ENCODE measurements at regions not wholly inside any gene's neighbourhood (a gene's known extent, or its start where the extent isn't known, plus 50 kb on each side); places are given as distances from the start of the nearest gene placed in this dataset.
"Not testable (repeated sequence)": the region's sequence is repeated elsewhere in the genome, so short reads cannot be mapped to it uniquely, and the experiment has no call there.

DNA sequence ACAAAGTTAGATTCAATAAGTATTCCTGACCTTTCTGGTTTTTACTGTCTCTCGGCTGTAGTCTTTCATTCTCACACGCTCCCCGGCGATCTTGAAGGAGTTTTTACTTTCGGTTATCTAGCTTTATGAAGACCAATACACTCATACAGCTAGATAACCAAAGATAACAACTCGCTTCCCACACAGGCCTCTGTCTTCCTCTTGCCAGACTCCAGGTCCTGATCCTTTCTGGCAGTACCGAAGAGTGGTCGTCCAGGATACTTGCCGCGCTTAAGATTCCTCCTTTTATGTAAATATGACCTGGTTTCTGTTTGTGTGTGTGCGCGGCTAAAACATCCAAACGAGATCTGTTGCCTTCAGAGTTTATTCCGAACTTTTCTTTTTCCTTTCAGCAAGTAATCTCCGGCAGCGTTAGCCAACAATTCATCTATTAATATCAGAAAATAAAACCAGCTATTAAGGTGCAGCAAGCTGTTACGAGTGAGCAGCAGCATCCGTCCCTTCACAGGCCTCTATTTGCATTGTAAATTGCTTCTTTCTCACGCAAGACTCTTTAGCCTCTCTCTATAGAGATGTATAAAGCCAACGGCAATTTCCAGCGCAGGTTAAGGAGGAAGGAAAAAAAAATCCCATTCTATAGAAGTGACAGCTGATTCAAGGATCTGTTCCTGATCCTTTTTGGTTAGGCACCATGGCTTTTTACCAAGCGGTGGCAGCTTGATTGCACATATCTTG, 216.1 kb downstream of the MEF2C start:
- DNase-seq (ENCODE audit: low spot score) = no peak

DNA sequence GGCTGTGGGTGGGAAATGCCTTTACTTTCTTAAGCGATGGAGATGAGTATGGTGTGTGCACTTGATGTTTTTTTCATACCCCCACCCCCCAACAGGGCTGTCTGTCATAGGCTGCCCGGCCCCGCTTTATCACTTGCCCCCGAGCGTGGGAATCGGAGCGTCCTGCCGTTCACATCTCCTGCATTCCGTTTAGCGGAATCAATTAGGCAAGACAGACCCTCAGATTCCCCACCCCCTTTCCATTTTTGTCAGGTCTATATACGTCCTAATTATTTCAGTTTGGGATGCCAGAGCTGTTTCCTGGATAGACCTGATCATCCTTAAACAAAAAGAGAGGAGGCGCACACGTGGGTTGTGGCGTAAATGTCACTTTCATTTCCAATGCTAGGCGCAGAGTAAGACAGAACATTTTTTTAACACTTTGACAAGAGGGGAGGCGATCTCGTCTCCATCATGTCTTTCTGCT, 217.2 kb downstream of the MEF2C start:
- DNase-seq (ENCODE audit: low spot score) = no peak

DNA sequence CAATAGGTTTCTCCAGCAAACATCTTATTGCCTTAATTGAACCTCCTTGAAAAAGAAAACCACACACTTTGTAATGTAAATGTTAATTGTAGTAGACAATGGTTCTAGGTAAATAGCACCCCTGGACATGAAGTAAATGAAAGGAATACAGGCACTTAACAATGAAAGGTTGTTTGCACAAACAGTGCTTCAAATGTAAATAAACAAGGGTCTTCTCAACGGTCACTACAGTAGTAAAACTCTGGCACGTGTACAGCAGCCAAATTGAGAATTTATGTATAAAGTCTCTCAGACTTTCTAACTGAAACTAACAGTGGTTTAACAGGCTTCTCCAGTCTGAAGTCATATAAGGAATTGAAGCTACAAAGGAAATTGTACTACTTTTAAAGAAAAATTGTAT, 218.3 kb downstream of the MEF2C start:
- DNase-seq (ENCODE audit: low spot score) = no peak

DNA sequence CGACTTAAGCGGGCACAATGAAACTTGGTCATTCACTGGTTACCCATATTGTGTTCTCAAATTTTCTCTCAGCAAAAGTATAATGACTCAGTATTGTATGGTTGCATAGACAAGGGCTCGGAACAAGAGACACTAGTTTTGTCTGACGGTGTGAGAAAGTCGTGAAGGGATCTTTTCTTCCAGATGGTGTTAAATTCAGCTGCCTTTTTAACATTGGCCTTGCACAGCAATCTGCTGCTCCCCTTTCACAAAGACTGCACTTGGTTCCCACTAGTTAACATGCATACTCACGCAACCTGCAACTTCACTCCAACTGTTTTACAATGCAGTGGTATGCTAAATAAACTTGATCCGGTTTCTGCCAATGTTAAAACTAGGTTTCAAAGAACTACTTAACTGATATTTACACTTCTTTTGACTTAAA, 219.2 kb downstream of the MEF2C start:
- DNase-seq (ENCODE audit: low spot score) = no peak

DNA sequence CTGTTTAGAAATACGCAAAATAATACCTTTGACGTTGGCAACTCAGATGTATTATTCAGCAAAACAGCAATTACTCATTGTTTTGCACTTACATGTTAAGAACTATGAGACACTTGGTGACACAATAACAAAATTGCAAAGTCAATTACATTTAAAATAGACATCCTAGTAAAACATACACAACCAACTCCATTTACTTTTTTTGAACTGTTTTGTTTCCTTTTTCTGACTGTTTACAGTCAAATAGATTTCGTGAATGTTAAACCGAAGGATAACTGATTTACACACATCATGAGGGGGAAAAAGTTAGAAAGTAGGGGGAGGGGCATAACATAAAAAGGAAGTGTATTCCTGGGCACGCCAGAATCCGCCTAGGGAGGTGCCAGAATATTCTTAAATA, 220.1 kb downstream of the MEF2C start:
- DNase-seq (ENCODE audit: low spot score) = no peak

DNA sequence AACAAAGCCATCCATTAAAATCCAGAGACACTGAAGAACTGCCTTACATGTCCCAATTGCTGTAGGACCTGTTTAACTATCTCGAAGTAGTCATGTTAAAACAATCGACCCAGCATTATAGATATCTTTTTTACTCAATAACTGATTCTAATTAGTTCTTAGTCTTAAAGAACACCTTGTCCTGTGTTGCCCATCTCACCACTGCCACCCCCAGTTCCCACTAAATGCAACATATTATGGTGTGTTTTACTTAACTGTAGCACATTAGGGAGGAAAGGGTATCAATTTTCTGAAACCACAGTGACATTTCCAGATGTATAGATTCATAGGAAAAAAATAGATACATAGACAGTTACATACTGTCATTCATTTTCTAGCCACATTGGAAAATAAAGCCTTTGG, 221.2 kb downstream of the MEF2C start:
- no peak for DNase-seq (ENCODE audit: low spot score)

DNA sequence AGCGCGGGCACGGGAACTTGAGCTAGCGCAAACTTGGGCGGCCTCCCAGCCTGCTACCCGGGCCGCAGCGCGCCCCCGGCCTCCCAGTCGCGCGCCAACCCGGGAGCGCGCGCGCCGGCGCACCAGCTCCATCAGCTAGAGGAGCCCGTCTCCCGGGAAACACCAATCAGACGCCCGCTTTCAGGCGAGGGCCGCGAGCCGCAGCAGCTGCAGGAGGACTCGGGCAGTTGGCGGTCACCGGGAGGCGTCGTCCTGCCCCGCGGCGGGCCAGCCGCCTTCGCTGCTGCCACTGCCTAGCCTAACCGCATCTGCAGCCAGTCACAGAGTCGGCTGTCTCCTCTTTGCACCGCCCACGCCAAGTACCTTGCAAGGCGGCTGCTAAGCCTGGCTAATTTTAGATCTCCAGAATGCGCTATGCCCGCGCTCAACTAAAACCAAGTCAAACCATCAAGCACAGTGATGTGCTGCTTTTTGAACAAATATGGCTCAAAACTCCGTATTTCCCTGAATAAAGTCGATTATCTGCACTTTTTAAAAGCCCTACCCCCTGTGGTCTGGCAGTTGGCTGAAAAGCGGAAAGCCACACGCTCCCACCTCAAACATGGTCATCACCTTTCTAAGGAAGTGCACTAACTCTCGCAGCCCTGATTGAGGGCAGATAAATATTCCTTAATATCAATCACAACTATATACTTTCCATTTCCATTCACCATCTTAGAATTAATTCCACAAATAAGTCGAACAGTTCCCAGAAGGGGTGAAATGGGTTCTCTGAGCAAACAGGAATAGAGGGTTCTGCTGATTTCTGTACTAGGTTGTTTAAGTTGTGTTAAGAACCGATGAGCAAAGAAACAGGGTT, 221.8 kb downstream of the MEF2C start:
- DNase-seq (ENCODE audit: low spot score) = no peak

DNA sequence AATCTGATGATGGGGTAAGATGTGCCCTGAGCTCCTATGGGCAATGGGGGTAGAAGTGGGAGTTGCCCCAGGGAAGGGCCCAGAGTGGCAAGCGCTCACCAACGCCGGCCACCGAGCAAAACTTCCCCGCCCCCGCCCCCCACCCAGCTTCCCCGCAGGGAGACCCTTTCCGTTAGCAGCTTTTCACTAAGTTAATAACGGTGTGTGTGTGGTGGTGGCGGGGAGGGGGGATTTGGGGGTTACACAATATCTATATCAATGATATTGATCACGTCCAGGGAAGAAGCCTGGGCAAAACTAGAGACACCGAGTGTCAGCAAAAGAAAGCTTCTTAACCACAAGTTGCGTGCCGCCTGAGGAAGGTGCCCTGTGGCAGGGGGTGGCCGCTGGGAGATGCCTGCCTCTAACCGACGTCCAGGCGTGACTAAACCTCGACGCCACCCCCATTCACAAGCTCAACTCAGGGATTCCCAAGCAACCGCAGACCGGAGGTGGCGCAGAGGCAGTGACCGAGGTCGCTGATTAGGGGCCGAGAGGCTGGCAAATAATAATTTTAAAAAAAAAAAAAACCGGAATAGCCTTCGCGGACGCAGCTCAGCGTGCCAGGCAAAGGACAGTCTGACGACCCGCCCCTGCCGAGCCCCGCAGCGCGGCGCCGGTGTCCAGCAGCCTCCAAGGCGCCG, 222.6 kb downstream of the MEF2C start:
- DNase-seq (ENCODE audit: low spot score) = no peak

DNA sequence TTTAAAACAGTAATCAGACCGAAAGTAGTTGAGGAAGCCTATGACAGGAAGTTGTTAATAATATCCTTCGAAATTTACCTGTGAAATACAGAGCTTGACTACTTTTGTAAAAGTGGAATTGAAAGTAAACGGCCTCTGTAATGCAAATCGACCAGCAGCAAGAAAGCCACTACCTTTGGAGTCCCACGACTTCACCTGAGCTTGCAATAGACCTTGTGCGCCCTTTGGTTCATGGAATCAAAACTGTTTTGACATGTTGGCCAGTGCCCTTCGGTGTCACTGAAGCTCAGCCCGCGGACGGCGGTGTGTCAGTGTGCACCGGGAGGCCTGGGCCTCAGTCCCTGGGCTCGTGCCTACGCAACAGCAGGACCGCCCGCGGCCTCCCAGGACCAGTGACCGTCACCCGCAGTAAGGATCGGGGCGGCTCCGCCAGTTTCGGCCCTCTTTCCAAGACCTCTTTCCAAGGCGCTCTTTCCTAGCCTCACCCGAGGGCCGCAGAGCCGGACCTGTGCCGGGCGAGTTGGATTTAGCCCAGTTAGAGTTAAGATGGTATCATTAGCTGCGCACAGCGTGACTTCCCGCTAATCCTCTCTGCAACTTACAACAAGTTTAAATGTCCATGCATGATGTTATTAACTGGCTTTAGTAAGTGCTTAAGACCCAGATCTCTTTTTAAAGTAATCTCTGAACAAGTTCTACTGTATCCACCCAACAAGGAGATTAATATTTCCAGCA, 223.3 kb downstream of the MEF2C start:
- no peak for DNase-seq (ENCODE audit: low spot score)

DNA sequence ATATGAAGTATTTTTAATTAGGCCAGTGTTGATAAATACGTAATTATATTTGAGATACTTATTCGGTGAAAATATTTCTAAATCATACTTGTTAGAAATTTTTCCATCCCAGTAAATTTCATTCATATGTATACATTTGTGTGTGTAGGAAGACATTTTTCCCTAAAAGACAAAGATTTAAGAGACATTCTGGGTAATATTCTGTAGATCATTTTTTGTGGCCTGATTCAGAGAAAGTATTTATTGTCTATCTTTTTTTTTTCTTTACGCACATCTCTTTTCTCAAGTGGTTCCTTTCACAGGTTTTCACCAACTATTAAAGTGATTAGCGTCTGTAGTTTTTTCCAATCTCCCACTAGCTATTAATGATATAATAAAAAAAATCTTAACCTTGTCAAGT, 224.1 kb downstream of the MEF2C start:
- no peak for DNase-seq (ENCODE audit: low spot score)

DNA sequence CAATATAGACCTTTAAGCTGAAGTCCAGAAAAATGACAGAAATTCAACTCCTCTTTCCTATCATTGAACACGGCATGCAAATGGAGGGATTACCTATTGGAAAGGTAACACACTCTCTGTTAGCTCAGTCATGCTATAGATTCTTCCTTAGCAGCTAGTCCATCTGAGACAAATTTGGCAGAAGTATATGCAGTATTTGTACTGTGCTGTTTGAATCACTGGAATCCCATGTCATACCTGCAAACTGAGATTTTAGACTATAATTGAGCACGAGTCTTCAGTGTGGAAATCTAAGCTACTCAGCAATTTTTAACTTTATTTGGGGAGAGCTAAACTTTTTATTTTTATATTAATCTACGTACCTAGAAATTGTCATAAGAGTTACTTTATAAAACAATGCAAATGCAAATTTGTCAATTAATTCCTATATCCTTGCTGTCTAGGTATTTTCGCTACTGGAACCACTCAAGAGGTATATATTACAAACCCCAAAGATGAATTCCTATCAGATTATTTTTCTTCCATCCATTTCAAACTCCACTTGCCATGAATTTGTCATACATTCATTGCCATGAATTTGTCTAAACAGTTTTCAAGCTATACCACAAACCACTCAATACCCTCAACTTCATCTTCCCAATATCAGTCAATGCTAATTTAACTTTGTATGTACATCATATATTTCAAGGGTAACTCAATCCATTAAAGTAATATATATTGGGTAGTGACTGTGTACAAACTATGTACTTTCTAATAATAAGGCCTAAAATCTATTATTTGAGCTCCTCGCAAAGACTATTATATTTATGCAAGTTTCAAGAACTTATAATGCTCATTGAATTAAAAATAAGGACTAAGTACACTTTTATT, 224.8 kb downstream of the MEF2C start:
- DNase-seq (ENCODE audit: low spot score) = no peak

DNA sequence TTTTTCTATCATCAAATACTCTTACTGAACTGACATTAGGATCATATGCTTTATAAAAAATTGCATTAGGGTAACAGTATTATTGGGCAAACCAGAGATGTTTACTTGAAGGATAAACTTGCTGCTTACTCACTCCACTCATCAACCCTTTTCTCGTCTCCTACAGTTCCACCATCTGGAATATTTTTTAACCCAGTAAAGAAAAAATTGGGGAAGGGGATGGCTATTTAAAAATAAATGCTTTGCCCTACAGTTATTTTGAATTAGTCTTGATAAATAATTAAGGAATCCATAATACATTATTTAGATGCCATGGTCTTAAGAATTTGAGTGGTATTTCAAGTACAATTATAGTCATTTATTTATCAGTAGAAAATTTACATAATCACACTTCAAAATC, 225.8 kb downstream of the MEF2C start:
- DNase-seq (ENCODE audit: low spot score) = no peak

DNA sequence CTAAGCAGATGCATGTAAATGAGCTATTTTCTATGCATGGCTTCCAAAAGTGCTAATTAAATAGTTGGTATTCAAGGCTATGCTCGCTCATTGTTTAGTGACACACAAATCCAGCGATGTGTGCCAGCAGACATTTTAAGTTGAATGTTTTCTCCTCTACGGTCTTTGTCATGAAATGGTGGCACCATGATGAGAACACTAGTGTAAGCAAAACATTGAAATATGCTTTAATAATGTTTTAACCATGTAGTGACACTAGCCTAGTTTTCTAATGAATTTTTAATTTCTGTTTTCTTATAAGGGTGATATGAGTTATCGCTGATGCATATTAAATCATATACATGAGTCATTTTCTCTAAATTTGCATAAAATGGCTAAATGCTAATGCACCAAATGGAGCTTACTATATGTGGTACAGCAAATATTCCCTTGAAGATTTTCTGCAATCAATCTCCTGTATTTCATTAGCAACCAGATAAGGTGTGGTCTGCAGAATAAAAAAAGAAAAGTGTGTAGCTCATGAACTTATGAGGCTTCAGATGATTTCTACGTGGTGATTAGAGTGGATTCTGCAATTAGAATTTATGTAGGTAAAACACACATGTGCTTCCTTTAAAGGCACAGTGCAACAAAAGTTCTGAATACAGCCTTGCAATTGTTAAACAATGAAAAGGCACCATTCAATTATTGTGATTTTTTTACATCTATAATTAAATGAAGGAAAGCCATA, 226.6 kb downstream of the MEF2C start:
- no peak for DNase-seq (ENCODE audit: low spot score)

DNA sequence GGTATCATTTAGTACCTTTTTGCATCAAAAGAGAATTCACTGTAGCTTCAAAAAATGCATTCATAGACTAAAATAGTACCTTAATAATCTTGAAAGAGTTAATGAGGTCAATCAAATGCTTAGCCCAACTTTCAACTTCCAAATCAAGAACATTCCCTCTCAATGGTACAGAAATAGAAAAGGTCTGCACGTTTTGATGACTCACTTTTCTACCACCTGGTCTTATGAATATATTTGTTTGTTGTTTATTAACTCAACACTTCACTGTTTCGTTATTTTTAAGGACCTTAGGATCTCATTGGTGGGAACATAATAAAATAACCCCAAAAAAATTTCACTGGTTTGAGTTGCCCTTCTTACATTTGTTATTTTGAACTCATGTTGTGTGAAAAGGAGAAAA, 229.5 kb downstream of the MEF2C start:
- DNase-seq (ENCODE audit: low spot score) = no peak

DNA sequence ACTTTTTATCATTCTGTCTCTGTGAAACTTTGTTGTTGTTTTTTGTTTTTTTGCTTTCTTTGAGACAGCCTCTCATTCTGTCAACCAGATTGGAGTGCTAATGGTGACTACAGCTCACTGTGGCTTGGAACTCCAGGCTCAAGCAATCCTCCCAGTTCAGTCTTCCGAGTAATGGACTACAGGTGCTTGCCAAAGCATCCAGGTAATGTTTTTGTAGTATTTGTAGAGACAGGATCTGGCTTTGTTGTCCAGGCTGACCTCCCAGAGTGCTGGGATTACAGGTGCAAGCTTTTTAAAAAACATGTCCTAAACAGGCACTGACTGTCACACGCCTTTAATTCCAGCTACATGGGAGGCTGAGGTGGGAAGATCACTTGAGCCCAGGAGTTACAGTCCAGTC, 235.1 kb downstream of the MEF2C start:
- DNase-seq (ENCODE audit: low spot score) = no peak

DNA sequence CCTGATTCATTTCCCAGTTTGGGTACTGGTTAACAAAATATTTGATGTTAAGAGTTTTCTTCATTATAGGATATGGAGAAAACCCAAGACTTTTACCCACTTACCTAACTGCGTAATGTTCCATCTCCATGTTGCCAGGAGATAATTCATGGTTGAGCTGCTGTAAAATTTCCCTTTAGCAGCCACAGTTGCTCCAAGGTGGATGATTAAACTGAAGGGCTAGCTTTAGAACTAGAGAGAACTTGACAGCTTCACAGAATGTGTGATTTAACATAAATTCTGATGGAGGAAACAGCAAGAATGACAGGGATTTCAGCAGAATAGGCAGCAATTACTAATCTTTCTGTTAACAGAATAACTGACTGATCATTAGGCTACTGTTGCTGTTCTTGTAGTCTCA, 236.1 kb downstream of the MEF2C start:
- DNase-seq (ENCODE audit: low spot score) = no peak

DNA sequence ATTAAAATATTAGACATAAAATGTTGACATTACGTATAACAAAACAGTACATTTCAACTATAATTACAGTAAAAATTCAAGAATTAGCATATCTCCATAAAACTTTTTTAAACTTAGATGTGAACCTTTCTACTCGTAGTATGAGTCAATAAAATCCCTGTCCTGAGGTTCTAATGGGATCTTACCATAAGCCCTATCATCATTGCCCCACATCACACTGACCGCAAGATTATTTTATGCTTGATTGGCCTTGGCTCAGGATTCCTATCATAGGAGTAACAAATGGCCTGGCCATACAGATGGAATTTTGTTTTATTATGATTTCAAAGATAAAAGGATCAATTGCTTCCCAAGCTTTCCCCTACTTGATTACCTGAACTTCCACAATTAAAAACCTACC, 238.3 kb downstream of the MEF2C start:
- DNase-seq (ENCODE audit: low spot score) = no peak

DNA sequence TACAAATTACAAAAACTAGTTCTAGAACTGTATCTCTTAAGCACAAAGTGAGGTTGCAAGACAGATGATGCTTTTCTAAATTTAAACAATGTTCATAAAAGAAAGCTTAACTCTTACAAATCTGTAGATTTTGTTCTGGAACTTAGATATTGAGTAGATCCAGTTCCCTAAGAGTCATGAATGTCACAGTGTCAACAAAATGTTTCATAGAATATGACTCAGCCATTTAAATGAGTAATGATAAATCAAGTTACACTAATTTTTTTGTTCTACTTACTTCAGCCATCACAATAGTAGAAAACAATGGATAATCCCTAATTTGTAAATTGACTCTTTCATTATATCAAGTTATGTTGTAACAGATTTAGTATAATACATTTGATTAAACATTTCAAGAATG, 239.7 kb downstream of the MEF2C start:
- no peak for DNase-seq (ENCODE audit: low spot score)

DNA sequence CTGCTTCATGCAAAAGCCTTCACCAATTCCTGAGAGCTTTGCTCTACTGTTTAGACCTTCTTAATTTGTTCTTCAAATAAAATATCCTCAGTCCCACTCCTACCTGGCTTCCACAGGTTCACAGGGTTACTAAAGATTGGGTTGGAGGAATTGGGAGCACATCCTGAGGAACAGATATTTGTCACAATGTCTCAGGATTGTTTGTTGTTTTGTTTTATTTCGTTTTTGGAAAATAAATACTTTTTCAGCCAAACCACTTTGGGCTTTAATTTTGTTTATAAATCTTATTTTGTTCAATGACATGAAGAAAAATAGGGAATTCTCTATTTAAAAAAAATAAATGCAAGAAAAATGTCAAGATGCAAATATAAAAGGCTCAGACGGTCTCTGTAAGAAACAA, 249.0 kb downstream of the MEF2C start:
- DNase-seq (ENCODE audit: low spot score) = no peak

DNA sequence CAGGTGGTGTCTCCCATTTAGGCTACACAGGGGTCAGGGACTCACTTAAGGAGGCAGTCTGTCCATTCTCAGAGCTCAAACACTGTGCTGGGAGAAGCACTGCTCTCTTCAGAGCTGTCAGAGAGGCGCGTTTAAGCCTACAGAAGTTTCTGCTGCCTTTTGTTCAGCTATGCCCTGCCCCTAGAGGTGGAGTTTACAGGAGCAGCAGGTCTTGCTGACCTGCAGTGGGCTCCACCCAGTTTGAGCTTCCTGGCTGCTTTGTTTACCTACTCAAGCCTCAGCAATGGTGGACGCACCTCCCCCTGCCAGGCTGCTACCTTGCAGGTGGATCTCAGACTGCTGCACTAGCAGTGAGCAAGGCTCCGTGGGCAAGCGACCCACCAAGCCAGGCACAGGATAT, 260.1 kb downstream of the MEF2C start:
- DNase-seq (ENCODE audit: low spot score) = not testable (repeated sequence)
